Ascending aorta (tissue), 2 donors: ENCODE measurements at regions not wholly inside any gene's neighbourhood (a gene's known extent, or its start where the extent isn't known, plus 50 kb on each side); places are given as distances from the start of the nearest gene placed in this dataset.

Experiments used
- DNase-seq, 2 donors: peaks; one replicate each; pipeline ENCODE4 v3.0.0-alpha.2; 2019; ENCODE audit warnings: low spot score in 2 of 2
- H3K27ac ChIP-seq, 2 donors: fragments of 200-600 bp; sonication (generic); one replicate each; pipeline ENCODE4 v1.5.1; 2016 to 2017; ENCODE audit warnings: mild to moderate bottlenecking in 1 of 2
- H3K27me3 ChIP-seq: fragments of 200-600 bp; sonication (generic); one replicate; pipeline ENCODE4 v1.5.1; 2017
- H3K36me3 ChIP-seq, 2 donors: fragments of 200-600 bp; sonication (generic); one replicate each; pipeline ENCODE4 v1.5.1; 2016
- H3K4me1 ChIP-seq, 2 donors: fragments of 200-600 bp; sonication (generic); one replicate each; pipeline ENCODE4 v1.5.1; 2016 to 2017; ENCODE audit warnings: mild to moderate bottlenecking in 1 of 2
- H3K4me3 ChIP-seq, 2 donors: fragments of 200-600 bp; sonication (generic); one replicate each; pipeline ENCODE4 v1.5.1; 2016 to 2017; ENCODE audit warnings: mild to moderate bottlenecking in 1 of 2
- H3K9me3 ChIP-seq, 2 donors: fragments of 200-600 bp; sonication (generic); one replicate each; pipeline ENCODE4 v1.5.1; 2016
- intact Hi-C: fragments of 100-400 bp; cut with DNase I; formaldehyde crosslinking; loops from one replicate; pipeline ENCODE4 v1.15.1; 2023
- TF ChIP-seq, protein P1 (sequence below), 3 experiments: fragments of 200-600 bp in 2 of 3; fragments of 450-650 bp in 1 of 3; sonication (generic) in 2 of 3; IDR thresholded peaks; one replicate each; pipeline ENCODE4 v1.5.1; 2016 to 2019; ENCODE audit warnings: antibody characterized with exemption in 3 of 3, mild to moderate bottlenecking in 1 of 3, moderate library complexity in 1 of 3

DNA sequence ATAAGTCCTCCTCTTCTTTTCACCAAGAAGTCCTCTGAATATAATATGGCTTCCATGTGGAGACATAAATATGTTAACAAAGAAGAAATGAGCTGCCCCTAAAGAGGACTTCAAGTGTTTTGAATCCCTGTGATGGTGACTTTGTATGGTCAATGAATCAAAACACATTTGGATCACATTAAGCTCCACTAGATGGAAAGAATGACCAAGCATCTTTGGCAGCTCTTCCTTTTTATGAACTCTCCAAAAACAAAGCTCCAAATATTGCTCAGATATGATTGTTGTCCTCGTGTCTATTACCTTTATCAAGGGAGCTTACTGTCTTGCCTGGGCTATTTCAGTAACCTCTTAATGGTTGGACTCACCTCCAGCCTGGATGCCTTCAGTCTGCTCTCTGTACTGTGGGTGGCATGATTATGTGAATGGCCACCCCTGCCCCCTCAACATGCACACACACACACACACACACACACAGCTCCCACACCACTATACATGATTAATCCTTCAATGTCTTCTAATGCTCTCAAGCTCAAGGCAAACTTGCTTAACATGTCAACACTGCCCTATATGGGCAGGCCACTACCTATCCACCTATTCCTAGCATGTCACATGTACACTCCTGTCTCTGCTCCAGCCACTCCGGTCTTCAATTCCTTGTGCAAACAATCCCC, 346.6 kb upstream of the SALL1 start:
- Histone ChIP-seq H3K27me3 (no peaks in the 10 kb centered on the region), H3K36me3 (no peaks in the 10 kb centered on the region), H3K9me3 (no peaks in the 10 kb centered on the region), H3K4me1 (no peaks in the 10 kb centered on the region), H3K27ac (no peak overlapping the region), H3K4me3 (no peak overlapping the region)
- TF ChIP-seq, protein P1, sequence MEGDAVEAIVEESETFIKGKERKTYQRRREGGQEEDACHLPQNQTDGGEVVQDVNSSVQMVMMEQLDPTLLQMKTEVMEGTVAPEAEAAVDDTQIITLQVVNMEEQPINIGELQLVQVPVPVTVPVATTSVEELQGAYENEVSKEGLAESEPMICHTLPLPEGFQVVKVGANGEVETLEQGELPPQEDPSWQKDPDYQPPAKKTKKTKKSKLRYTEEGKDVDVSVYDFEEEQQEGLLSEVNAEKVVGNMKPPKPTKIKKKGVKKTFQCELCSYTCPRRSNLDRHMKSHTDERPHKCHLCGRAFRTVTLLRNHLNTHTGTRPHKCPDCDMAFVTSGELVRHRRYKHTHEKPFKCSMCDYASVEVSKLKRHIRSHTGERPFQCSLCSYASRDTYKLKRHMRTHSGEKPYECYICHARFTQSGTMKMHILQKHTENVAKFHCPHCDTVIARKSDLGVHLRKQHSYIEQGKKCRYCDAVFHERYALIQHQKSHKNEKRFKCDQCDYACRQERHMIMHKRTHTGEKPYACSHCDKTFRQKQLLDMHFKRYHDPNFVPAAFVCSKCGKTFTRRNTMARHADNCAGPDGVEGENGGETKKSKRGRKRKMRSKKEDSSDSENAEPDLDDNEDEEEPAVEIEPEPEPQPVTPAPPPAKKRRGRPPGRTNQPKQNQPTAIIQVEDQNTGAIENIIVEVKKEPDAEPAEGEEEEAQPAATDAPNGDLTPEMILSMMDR (IDR thresholded peaks at IDR 0.05): no peak
- intact Hi-C loops: no loop called here
- no peak for DNase-seq

DNA sequence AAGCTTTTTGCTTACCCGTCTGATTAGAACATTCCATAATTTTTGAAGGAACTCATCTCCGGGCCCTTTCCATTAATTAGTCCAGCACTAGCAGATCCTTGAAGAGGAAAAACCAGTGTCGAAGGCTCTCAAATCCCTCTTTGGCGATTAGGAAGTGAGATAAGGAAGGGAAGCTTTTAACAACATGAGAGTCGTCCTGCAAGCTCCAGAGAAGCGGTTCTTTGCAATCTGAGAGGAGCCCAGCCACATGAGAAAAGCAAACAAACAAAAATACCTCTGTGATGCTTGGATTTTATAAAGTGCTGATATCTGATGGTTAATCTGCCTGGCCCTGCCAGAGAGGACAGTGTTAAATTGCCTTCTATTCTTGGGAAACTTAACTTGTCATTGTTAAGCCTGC, 339.8 kb upstream of the SALL1 start:
- Histone ChIP-seq H3K27me3 (no peaks in the 10 kb centered on the region), H3K27ac (no peak overlapping the region), H3K4me3 (no peak overlapping the region), H3K9me3 (no peaks in the 10 kb centered on the region), H3K4me1 (no peaks in the 10 kb centered on the region), H3K36me3 (no peaks in the 10 kb centered on the region)
- no peak for DNase-seq
- TF ChIP-seq, protein P1 (IDR thresholded peaks at IDR 0.05): no peak
- intact Hi-C loops: no loop called here

DNA sequence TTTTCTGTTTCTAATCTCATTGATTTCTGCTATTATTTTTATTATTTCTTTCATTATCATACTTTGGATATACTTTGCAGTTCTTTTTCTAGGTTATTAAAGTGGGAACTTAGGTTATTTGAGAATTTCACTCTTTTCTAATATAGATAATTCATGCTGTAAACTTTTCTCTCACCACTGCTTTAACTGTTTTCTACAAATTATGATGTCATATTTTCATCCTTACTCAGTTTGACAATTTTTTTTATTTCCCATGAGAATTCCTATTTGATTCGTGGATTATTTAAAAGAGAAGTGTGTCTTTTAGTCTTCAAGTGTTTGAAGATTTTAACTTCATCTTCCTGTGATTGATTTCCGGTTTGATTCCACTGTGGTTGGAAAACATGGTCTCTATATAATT, 336.8 kb upstream of the SALL1 start:
- DNase-seq: no peak
- Histone ChIP-seq H3K36me3 (no peaks in the 10 kb centered on the region), H3K4me1 (no peaks in the 10 kb centered on the region), H3K27ac (no peak overlapping the region), H3K4me3 (no peak overlapping the region), H3K9me3 (no peaks in the 10 kb centered on the region), H3K27me3 (no peaks in the 10 kb centered on the region)
- intact Hi-C loops: no loop called here
- TF ChIP-seq, protein P1 (IDR thresholded peaks at IDR 0.05): no peak

DNA sequence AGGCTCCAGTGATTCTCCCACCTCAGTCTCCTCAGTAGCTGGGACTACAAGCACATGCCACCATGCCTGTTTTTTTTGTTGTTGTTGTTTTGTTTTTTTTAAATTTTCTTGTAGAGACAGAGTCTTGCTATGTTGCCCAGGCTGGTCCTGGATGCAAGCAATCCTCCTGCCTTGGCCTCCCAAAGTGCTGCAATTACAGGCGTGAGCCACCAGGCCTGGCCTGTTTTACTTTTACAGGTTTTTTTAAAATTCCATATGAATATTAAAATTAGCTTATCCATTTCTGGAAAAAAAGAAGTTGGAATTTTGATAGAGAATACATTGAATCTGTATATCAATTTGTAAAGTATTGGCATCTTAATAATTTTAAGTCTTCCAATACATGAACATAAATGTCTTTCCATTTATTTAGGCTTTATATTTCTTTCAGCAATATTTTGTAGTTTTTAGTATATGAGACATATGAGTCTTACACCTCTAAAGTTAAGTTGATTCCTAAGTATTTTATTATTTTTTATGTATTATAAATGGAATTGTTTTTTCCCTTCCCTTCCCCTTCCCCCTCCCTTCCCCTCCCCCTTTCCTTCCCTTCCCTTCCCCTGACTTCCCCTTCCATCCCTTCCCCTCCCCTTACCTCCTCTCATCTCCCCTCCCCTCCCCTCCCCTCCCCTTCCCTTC, 323.5 kb upstream of the SALL1 start:
- Histone ChIP-seq H3K27me3 (no peaks in the 10 kb centered on the region), H3K27ac (no peak overlapping the region), H3K4me3 (no peak overlapping the region), H3K36me3 (no peaks in the 10 kb centered on the region), H3K9me3 (no peaks in the 10 kb centered on the region), H3K4me1 (no peaks in the 10 kb centered on the region)
- DNase-seq: no peak
- intact Hi-C loops: no loop called here
- TF ChIP-seq, protein P1 (IDR thresholded peaks at IDR 0.05): no peak

- no peak overlapping the region for H3K4me3 ChIP-seq
- H3K36me3 ChIP-seq: no peaks in the 10 kb centered on the region
- no peak overlapping the region for H3K27ac ChIP-seq
- no peaks in the 10 kb centered on the region for H3K4me1 ChIP-seq
- no peaks in the 10 kb centered on the region for H3K27me3 ChIP-seq
- no peaks in the 10 kb centered on the region for H3K9me3 ChIP-seq
- TF ChIP-seq, protein P1 (IDR thresholded peaks at IDR 0.05): no peak
- no peak for DNase-seq
- intact Hi-C loops: no loop called here
These were observed 322.0 kb upstream of the SALL1 start for GRCh38 chr16:51473091-51473490.
